ENCODE measurements at regions not wholly inside any gene's neighbourhood (a gene's known extent, or its start where the extent isn't known, plus 50 kb on each side); places are given as distances from the start of the nearest gene placed in this dataset.

- TF ChIP-seq ARID4B (CRISPR knock-in tag; IDR thresholded peaks at IDR 0.05; ENCODE audit: borderline replicate concordance) (no peak), JAZF1 (CRISPR knock-in tag; IDR thresholded peaks at IDR 0.05) (no peak), STAT6 (CRISPR knock-in tag; conservative IDR thresholded peaks at IDR 0.05; ENCODE audit: low read depth) (no peak), NFE2L1 (CRISPR knock-in tag; IDR thresholded peaks at IDR 0.05) (no peak)
Measured at GRCh38 chr6:1013656-1014430, 298.1 kb upstream of the FOXQ1 start (continued).

- H3K27me3 Mint-ChIP-seq (ENCODE audit: low read depth) = no peaks in the 10 kb centered on the region; the same call in 1 of the 2 replicates
- no peak overlapping the region for H3K27ac Mint-ChIP-seq
- H3K36me3 Mint-ChIP-seq = no peaks in the 10 kb centered on the region
- H3K4me1 Mint-ChIP-seq = no peaks in the 10 kb centered on the region
- TF ChIP-seq GTF2I (CRISPR knock-in tag; conservative IDR thresholded peaks at IDR 0.05) (no peak), ZNF138 (CRISPR knock-in tag; conservative IDR thresholded peaks at IDR 0.05) (no peak), ZNF281 (CRISPR knock-in tag; IDR thresholded peaks at IDR 0.05) (no peak), JUN (CRISPR knock-in tag; IDR thresholded peaks at IDR 0.05) (no peak)
- CTCF ChIA-PET = interaction anchor here (1.1 kb wide), 1 partner anchor 97 kb away, joined by 3 read pairs; no protein-coding TSS in a partner anchor
- DNase-seq (ENCODE audit: low spot score) (no peak), ATAC-seq (no peak)
- POLR2A ChIA-PET = no interaction called here
- H3K9me3 Mint-ChIP-seq = peaks cover 17% of the 10 kb centered on the region
- no peak overlapping the region for H3K4me3 Mint-ChIP-seq
Measured at GRCh38 chr6:1009103-1009502, 302.8 kb upstream of the FOXQ1 start.

- ATAC-seq = no peak
- CTCF ChIA-PET = no interaction called here
- POLR2A ChIA-PET = no interaction called here
- no peaks in the 10 kb centered on the region for H3K36me3 Mint-ChIP-seq
- H3K27ac Mint-ChIP-seq = no peak overlapping the region
- H3K27me3 Mint-ChIP-seq (ENCODE audit: low read depth) = no peaks in the 10 kb centered on the region; the same call in 1 of the 2 replicates
- DNase-seq (ENCODE audit: low spot score) = no peak
- H3K4me3 Mint-ChIP-seq = no peak overlapping the region
- H3K4me1 Mint-ChIP-seq = no peaks in the 10 kb centered on the region
- H3K9me3 Mint-ChIP-seq = peaks cover 3% of the 10 kb centered on the region
- no peak for TF ChIP-seq NFATC4 (CRISPR knock-in tag; IDR thresholded peaks at IDR 0.05)
- TF ChIP-seq TEAD1 (CRISPR knock-in tag; IDR thresholded peaks at IDR 0.05) = no peak
- TF ChIP-seq IRF2 (CRISPR knock-in tag; IDR thresholded peaks at IDR 0.05; ENCODE audit: borderline replicate concordance, low read depth) = no peak
- no peak for TF ChIP-seq FOXP1 (CRISPR knock-in tag; IDR thresholded peaks at IDR 0.05; ENCODE audit: borderline replicate concordance)
- no peak for TF ChIP-seq CTCF (IDR thresholded peaks at IDR 0.05)
- TF ChIP-seq ETV6 (CRISPR knock-in tag; IDR thresholded peaks at IDR 0.05) = no peak
- no peak for TF ChIP-seq RELA (CRISPR knock-in tag; IDR thresholded peaks at IDR 0.05; ENCODE audit: borderline replicate concordance)
- no peak for TF ChIP-seq NFYB (CRISPR knock-in tag; conservative IDR thresholded peaks at IDR 0.05; ENCODE audit: low read depth)
- TF ChIP-seq ZNF138 (CRISPR knock-in tag; conservative IDR thresholded peaks at IDR 0.05) = no peak
- no peak for TF ChIP-seq MAX (CRISPR knock-in tag; IDR thresholded peaks at IDR 0.05)
- TF ChIP-seq ZNF671 (CRISPR knock-in tag; IDR thresholded peaks at IDR 0.05) = no peak
- TF ChIP-seq ELF4 (CRISPR knock-in tag; IDR thresholded peaks at IDR 0.05; ENCODE audit: low read depth) = no peak
- no peak for TF ChIP-seq ZNF396 (CRISPR knock-in tag; IDR thresholded peaks at IDR 0.05; ENCODE audit: borderline replicate concordance)
- no peak for TF ChIP-seq KAT7 (CRISPR knock-in tag; IDR thresholded peaks at IDR 0.05; ENCODE audit: borderline replicate concordance)
- no peak for TF ChIP-seq MYBL2 (CRISPR knock-in tag; IDR thresholded peaks at IDR 0.05)
Measured at GRCh38 chr6:1007159-1007558, 304.7 kb upstream of the FOXQ1 start.
